HAP-1 (cell line): ENCODE measurements at regions not wholly inside any gene's neighbourhood (a gene's known extent, or its start where the extent isn't known, plus 50 kb on each side); places are given as distances from the start of the nearest gene placed in this dataset.

Source experiments
- DNase-seq, 2 experiments: peaks; one replicate each; pipeline ENCODE4 v3.0.0-alpha.2; 2016 to 2020; ENCODE audit warnings: low spot score in 2 of 2
- H3K27me3 ChIP-seq: fragments of 250-450 bp; sonication (Bioruptor Pico); 2 replicates; pipeline ENCODE4 v1.5.1; 2020; ENCODE audit warnings: low read depth, mild to moderate bottlenecking, moderate library complexity
- H3K36me3 ChIP-seq: fragments of 250-450 bp; sonication (Bioruptor Pico); replicated peaks from 2 replicates; pipeline ENCODE4 v1.5.1; 2020; ENCODE audit warnings: mild to moderate bottlenecking
- H3K4me1 ChIP-seq: fragments of 250-450 bp; sonication (Bioruptor Pico); 2 replicates; pipeline ENCODE4 v1.5.1; 2020; ENCODE audit warnings: mild to moderate bottlenecking
- H3K4me3 ChIP-seq: fragments of 250-450 bp; sonication (Bioruptor Pico); 2 replicates; pipeline ENCODE4 v1.5.1; 2020; ENCODE audit warnings: mild to moderate bottlenecking, moderate library complexity
- H3K9me3 ChIP-seq: fragments of 250-450 bp; sonication (Bioruptor Pico); 2 replicates; pipeline ENCODE4 v1.5.1; 2020; ENCODE audit warnings: mild to moderate bottlenecking, moderate library complexity
- in situ Hi-C: fragments of 300-500 bp; cut with MboI; formaldehyde crosslinking; loops from 3 replicates; pipeline ENCODE4 v1.14.3; 2020; ENCODE audit warnings: low sequenced_read_pairs, inconsistent platforms, mixed read lengths

- H3K4me3 ChIP-seq: no peak overlapping the region
- H3K4me1 ChIP-seq: no peaks in the 10 kb centered on the region
- in situ Hi-C loops: no loop called here
- no peak for DNase-seq
- no peaks in the 10 kb centered on the region for H3K36me3 ChIP-seq
- H3K9me3 ChIP-seq: no peaks in the 10 kb centered on the region
- no peaks in the 10 kb centered on the region; the same call in 1 of the 2 replicates for H3K27me3 ChIP-seq
Measured at GRCh38 chr16:73315645-73316044, 267.7 kb upstream of the ZFHX3 start.

GRCh38 chr16:73313950-73314349 lies 266.0 kb upstream of the ZFHX3 start:
- Histone ChIP-seq H3K4me1 (no peaks in the 10 kb centered on the region), H3K9me3 (no peaks in the 10 kb centered on the region), H3K36me3 (no peaks in the 10 kb centered on the region), H3K4me3 (no peak overlapping the region), H3K27me3 (no peaks in the 10 kb centered on the region)
- DNase-seq: no peak
- in situ Hi-C loops: no loop called here

- Histone ChIP-seq H3K9me3 (no peaks in the 10 kb centered on the region), H3K27me3 (no peaks in the 10 kb centered on the region), H3K4me3 (no peak overlapping the region), H3K36me3 (no peaks in the 10 kb centered on the region), H3K4me1 (no peaks in the 10 kb centered on the region)
- in situ Hi-C loops: no loop called here
- DNase-seq: no peak
Measured at GRCh38 chr16:73311857-73312723, 264.2 kb upstream of the ZFHX3 start.

- Histone ChIP-seq H3K4me3 (no peak overlapping the region), H3K27me3 (no peaks in the 10 kb centered on the region), H3K36me3 (no peaks in the 10 kb centered on the region), H3K9me3 (no peaks in the 10 kb centered on the region), H3K4me1 (no peaks in the 10 kb centered on the region)
- DNase-seq: no peak
- in situ Hi-C loops: no loop called here
Measured at GRCh38 chr16:73308771-73309170, 260.8 kb upstream of the ZFHX3 start.

GRCh38 chr16:73306901-73307413 lies 259.0 kb upstream of the ZFHX3 start:
- no peaks in the 10 kb centered on the region for H3K4me1 ChIP-seq
- H3K4me3 ChIP-seq: no peak overlapping the region
- DNase-seq: no peak
- no peaks in the 10 kb centered on the region for H3K36me3 ChIP-seq
- in situ Hi-C loops: no loop called here
- no peaks in the 10 kb centered on the region for H3K9me3 ChIP-seq
- H3K27me3 ChIP-seq: no peaks in the 10 kb centered on the region

GRCh38 chr16:73304008-73304774 lies 256.3 kb upstream of the ZFHX3 start:
- DNase-seq: no peak
- Histone ChIP-seq H3K9me3 (no peaks in the 10 kb centered on the region), H3K36me3 (no peaks in the 10 kb centered on the region), H3K4me1 (no peaks in the 10 kb centered on the region), H3K27me3 (no peaks in the 10 kb centered on the region), H3K4me3 (no peak overlapping the region)
- in situ Hi-C loops: no loop called here

- no peaks in the 10 kb centered on the region for H3K9me3 ChIP-seq
- no peak overlapping the region for H3K4me3 ChIP-seq
- in situ Hi-C loops: no loop called here
- no peak for DNase-seq
- no peaks in the 10 kb centered on the region for H3K27me3 ChIP-seq
- H3K4me1 ChIP-seq: no peaks in the 10 kb centered on the region
- H3K36me3 ChIP-seq: no peaks in the 10 kb centered on the region
Measured at GRCh38 chr16:73302942-73303341, 255.0 kb upstream of the ZFHX3 start.

GRCh38 chr16:73301984-73302383 lies 254.1 kb upstream of the ZFHX3 start:
- no peak for DNase-seq
- in situ Hi-C loops: no loop called here
- Histone ChIP-seq H3K36me3 (no peaks in the 10 kb centered on the region), H3K4me3 (no peak overlapping the region), H3K9me3 (no peaks in the 10 kb centered on the region), H3K4me1 (no peaks in the 10 kb centered on the region), H3K27me3 (no peaks in the 10 kb centered on the region)

- no peaks in the 10 kb centered on the region for H3K9me3 ChIP-seq
- H3K27me3 ChIP-seq: no peaks in the 10 kb centered on the region
- no peaks in the 10 kb centered on the region for H3K36me3 ChIP-seq
- H3K4me3 ChIP-seq: no peak overlapping the region
- in situ Hi-C loops: no loop called here
- no peak for DNase-seq
- no peaks in the 10 kb centered on the region for H3K4me1 ChIP-seq
Measured at GRCh38 chr16:73299346-73299745, 251.4 kb upstream of the ZFHX3 start.

GRCh38 chr16:73298562-73298961 lies 250.6 kb upstream of the ZFHX3 start:
- DNase-seq: no peak
- H3K36me3 ChIP-seq: no peaks in the 10 kb centered on the region
- in situ Hi-C loops: no loop called here
- H3K27me3 ChIP-seq: no peaks in the 10 kb centered on the region
- no peak overlapping the region for H3K4me3 ChIP-seq
- H3K4me1 ChIP-seq: no peaks in the 10 kb centered on the region
- no peaks in the 10 kb centered on the region for H3K9me3 ChIP-seq

GRCh38 chr16:73290258-73290657 lies 242.3 kb upstream of the ZFHX3 start:
- in situ Hi-C loops: no loop called here
- Histone ChIP-seq H3K4me1 (no peaks in the 10 kb centered on the region), H3K4me3 (no peak overlapping the region), H3K9me3 (no peaks in the 10 kb centered on the region), H3K27me3 (no peaks in the 10 kb centered on the region), H3K36me3 (no peaks in the 10 kb centered on the region)
- DNase-seq: no peak

GRCh38 chr16:73289232-73289631 lies 241.3 kb upstream of the ZFHX3 start:
- in situ Hi-C loops: no loop called here
- no peak for DNase-seq
- Histone ChIP-seq H3K4me3 (no peak overlapping the region), H3K9me3 (no peaks in the 10 kb centered on the region), H3K4me1 (no peaks in the 10 kb centered on the region), H3K27me3 (no peaks in the 10 kb centered on the region), H3K36me3 (no peaks in the 10 kb centered on the region)

GRCh38 chr16:73288520-73288919 lies 240.6 kb upstream of the ZFHX3 start:
- H3K27me3 ChIP-seq: no peaks in the 10 kb centered on the region
- no peaks in the 10 kb centered on the region for H3K4me1 ChIP-seq
- in situ Hi-C loops: no loop called here
- H3K9me3 ChIP-seq: no peaks in the 10 kb centered on the region
- H3K4me3 ChIP-seq: no peak overlapping the region
- H3K36me3 ChIP-seq: no peaks in the 10 kb centered on the region
- no peak for DNase-seq

GRCh38 chr16:73287859-73288405 lies 240.0 kb upstream of the ZFHX3 start:
- Histone ChIP-seq H3K4me3 (no peak overlapping the region), H3K36me3 (no peaks in the 10 kb centered on the region), H3K27me3 (no peaks in the 10 kb centered on the region), H3K4me1 (no peaks in the 10 kb centered on the region), H3K9me3 (no peaks in the 10 kb centered on the region)
- in situ Hi-C loops: no loop called here
- no peak for DNase-seq
